SK-N-MC (cell line): ENCODE measurements at regions not wholly inside any gene's neighbourhood (a gene's known extent, or its start where the extent isn't known, plus 50 kb on each side); places are given as distances from the start of the nearest gene placed in this dataset.

Experiments used
- EZH2 ChIP-seq: fragments of 200-600 bp; sonication (generic); IDR thresholded peaks from one replicate; pipeline ENCODE4 v1.6.1; 2017; ENCODE audit warnings: antibody characterized with exemption
- FOXP2 ChIP-seq: optimal IDR thresholded peaks from 2 replicates; pipeline ENCODE3; 2011; ENCODE audit warnings: mild to moderate bottlenecking, moderate library complexity; ENCODE audit not compliant: insufficient read depth; ENCODE audit errors: extremely low read length, control extremely low read depth
- POLR2AphosphoS5 ChIP-seq: IDR thresholded peaks from 2 replicates; pipeline ENCODE4 v1.6.1; 2012; ENCODE audit warnings: mild to moderate bottlenecking, low read depth, low read length, borderline replicate concordance

DNA sequence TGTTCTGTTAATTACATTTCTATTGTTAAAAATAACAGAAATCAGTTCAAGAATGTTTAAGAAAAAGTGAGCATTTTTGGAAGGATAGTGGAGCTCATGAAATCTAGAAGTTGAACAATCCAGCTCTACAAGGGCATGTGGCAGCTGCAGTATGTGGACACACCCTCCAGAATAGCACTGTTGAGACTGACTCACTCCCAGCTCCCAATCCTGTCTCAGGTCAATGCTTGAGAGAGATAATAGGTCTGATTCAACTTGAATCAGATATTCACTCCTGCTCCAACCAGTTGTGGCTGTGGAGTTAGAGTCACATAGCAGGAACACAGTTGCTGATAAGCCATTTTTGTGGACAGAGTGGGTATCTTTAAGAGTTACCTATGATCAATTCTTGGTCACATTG lies 113.0 kb upstream of the NTF3 start:
- no peak for TF ChIP-seq EZH2
- TF ChIP-seq POLR2AphosphoS5, result no peak
- no peak for TF ChIP-seq FOXP2
